HG03196 (cell line): ENCODE measurements at regions not wholly inside any gene's neighbourhood (a gene's known extent, or its start where the extent isn't known, plus 50 kb on each side); places are given as distances from the start of the nearest gene placed in this dataset.
"Not testable (repeated sequence)": the region's sequence is repeated elsewhere in the genome, so short reads cannot be mapped to it uniquely, and the experiment has no call there.

Experiments
- ATAC-seq: cut with Tn5 transposase; IDR thresholded peaks from one replicate; pipeline ENCODE4 v1.9.1; 2021; ENCODE audit not compliant: unreplicated experiment

DNA sequence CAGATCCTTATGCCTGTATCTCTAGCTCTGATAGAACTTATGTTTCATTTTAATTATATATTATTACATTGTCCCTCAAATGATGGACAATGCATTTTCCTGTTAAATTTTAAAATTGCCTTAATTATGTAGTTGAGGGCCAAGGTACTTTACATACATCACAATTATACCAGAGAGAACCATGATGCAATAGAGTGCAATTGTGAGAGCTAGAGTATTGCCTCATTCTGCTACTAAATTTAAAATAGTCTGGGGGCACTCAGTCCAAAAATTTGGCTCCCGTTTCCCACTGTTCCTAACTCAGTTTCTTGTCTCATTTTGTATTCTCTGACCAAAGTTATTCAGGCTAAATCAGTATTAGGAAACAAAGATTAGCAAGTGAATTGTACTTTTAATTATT is 378.5 kb upstream of the ZFP42 start:
- ATAC-seq = no peak

DNA sequence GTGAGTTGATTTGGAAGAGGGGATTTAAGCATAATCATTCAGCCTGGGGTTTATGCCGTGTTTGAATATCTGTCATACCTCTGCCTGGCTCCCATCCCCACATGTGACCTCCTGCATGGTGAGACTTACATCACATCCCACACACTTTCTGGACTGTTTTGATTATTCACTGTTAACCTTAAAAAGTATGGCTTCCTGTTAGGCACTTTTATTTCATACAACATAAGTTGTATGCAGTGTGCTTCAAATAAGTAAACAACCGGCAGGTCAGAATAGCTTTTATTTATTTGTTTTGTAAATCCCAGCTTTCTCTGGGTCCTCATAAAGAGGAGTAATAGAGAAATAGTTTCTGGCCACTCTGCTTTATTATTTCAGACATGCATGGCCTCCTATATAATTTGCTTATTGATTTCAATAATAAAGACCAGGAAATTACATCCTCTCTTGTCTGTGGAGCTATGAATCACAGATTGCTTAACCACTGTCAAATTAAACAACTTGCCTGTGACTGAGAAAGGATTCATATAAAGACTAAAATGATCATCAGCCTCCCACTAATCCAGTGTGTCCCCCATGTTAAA is 376.8 kb upstream of the ZFP42 start:
- no peak for ATAC-seq

DNA sequence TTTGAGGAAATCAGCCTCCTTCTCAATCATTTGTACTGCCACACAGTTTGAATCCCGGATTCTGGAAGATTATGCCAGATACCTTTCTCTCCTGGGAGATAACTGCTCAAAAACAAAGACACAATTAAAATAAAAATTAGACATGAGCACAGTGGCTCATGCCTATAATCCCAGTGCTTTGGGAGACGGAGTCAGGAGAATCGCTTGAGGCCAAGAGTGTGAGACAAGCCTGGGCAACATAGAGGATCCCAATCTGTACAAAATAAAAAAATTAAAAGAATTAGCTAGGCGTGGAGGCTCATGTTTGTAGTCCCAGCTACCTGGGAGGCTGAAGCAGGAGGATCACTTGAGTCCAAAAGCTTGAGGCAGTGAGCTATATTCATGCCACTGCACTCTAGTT is 376.3 kb upstream of the ZFP42 start:
- no peak for ATAC-seq

DNA sequence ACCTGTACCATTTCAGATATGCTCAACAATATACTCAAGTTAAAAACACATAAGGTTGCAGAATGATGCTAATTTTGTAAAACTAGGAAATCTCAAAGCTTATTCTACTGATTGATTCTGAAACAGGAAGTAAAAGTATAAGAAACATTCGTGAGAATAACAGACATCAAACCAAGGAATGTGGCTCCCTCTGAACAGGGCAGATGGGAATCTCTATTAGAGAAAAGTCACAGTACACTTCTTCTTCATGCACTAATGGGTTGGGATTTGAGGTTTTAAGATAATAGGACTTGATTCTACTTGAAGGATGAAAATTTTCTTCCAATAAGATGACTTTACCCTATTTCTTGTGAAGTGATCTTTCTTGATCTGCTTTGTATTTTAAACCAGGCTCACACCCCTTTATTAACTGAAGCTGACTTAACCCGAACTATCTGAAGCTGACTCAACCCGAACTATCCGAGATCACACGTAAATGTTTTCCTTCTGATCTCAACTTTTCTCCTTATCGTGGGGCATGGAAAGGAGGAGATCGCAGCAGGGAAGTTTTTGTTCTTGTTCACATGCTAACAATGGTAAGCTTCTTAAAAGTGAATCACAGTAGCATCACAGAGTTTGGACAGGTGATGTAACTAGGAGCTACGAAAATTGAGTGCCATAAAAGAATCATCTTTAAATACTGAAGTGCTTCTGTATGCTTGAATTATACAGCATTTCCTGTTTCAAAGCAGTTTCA is 363.1 kb upstream of the ZFP42 start:
- no peak for ATAC-seq

DNA sequence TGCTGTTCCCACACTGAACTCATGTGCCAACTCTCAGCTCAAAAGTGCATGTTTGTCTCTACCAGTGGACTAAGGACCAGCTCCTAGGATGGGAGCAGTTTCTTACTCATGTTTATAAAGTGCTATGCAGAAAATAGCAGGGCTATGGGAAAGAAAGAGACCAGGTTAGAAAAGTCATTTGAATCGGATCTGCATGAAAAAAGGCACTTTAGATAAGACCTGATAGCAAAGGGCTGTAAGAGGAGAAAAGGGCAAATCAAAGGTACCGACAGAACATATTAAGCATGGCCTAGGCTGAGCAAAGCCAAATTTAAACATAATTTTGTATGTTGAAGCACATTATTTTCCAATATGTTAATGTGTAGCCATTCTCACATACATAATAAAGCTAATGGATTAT is 362.3 kb upstream of the ZFP42 start:
- no peak for ATAC-seq

DNA sequence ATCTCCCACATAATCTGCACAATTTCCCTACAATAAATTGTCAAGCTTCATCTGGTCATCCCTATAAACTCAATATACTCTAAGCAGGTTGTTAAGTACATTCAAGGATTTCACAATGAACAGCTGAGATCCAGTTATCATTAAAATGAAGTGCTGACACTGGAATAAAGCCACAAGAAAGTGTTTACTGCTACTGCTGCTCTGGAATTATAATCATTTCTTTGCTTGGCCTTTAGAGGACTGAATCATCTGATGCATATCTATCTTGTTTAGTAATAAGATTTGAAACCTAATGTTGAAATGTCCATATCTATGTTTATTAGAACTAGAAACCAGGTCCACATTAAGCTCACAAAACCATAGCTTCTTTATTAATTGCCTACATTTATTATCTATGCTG is 338.6 kb upstream of the ZFP42 start:
- ATAC-seq = no peak

DNA sequence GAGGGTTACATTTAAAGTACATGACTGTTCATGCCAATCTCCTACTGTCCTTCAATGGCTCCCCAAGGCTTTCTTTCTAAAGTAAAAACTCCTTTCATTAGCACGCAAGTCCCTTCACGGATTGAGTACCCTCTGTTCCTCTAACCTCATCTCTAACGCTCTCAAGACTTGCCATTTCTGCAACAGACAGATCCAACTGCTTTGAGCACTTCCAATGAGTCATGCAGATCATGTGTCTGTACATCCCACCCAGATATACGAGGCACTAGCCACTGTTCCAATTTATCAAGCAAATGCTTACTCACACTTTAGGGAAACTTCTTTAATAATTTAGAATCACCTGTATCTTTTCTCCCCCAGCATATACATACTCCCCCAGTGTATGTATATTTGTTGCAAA is 332.5 kb upstream of the ZFP42 start:
- ATAC-seq = no peak

DNA sequence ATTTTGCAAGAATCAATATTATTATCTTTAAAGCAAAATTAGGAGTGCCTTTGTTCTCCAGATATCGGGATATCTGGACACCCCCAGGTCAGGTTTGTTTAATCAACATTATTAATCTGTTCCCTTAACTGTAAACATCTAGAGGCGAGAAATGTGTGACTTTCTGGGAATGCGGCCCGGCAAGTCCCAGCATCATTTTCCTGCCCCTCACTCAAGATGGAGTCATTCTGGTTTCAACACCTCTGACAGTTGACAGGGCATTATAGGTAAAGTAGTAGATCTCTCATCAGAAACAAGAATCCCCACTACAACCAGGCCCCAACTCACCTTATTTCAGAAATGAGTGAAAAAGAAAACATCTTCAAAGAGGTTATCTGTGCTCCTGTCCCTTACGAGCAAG is 331.6 kb upstream of the ZFP42 start:
- ATAC-seq = no peak

DNA sequence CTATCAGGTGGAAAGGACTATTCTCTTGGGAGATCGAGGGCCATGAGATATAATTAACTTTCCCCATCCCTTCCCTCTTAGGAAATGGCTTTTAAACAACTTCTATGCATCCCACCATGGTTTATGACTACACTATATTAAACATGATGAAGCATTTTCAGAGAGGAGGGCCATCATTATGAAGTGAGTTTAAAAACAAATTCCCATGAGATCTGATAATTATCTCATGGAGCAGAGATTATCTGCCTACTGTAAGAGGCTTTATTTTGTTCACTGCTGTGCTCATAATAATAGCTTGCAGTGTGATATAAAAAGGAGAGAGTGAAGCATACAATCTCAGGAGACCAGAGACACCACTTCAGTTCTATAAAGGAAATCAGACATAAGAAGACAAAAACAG is 330.5 kb upstream of the ZFP42 start:
- ATAC-seq = no peak

DNA sequence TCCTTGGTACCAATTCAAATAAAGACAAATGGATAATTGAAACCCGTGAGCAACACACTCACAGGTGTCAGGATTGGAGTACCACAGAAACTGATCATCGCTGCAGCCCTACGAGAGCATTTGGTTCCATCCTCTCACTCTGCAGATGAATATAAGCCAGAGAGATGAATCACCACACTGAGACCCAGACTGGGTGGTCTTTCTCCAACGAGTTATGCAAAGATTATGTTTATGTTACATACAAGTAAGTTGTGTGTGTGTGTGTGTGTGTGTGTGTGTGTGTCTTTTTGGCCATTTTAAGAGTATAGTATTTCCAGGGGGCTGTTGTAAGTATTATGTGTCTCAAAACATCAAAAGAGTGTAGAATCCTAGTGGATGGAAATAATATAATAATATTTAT is 329.5 kb upstream of the ZFP42 start:
- ATAC-seq = no peak

DNA sequence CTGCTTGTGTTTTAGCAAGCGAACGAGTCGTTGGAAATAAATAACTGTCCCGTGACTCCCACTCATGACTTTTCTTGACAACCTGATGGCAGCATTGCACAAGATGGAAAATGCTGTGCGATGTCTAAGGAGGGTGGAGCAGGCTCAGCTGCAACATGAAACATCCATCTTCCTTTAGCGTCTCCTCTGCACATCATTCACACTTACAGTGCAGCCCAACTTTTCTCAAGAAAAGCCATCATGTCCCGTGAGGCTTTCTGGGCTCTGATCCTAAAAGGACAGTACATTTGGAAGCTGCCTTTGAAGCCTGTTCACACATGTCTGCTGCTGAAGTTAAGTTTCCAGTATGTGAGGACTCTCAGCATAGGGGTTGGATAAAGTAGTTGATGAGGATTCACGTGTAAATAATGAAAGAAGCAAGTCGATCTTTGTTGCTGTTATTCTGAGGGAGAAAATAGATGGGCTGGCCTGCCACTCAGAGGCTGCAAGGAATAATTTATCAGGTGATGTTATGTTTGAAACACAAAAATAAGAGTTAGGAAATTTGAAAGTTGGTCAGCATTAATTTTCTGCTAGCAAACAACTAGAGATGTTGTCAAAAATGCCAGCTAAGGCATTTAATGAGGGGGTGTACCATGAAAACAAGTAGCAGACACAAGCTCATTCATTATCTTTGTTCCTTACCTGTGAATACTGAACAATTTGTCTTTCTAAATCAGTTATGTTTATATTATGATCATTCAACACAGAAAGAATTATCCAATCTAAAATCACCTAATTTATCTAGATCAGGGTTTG is 328.7 kb upstream of the ZFP42 start:
- ATAC-seq = no peak

DNA sequence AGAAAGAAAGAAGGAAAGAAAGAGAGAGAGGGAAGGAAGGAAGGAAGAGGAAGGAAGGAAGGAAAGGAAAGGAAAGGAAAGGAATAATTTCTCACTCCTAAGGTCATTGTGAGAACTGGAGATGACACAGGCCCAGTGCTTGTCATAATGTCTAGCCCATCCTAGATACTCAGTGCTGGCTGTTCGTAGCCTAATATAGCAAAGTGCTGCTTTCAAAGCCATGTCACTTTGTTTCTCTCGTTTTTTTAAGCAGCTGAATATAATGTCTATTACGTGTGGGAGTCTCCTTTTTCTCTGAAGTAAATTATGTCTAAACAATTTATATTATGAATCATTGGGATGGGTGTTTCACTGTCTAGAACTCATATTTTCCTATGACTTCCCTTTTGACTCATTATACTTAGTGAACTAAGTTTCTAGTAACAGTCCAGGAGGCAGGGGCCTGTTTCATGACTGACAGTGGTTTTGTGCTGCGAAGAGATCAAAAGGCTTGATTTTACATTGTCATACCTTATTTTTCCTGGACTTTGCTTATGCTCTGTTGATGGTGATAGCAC is 327.0 kb upstream of the ZFP42 start:
- no peak for ATAC-seq

DNA sequence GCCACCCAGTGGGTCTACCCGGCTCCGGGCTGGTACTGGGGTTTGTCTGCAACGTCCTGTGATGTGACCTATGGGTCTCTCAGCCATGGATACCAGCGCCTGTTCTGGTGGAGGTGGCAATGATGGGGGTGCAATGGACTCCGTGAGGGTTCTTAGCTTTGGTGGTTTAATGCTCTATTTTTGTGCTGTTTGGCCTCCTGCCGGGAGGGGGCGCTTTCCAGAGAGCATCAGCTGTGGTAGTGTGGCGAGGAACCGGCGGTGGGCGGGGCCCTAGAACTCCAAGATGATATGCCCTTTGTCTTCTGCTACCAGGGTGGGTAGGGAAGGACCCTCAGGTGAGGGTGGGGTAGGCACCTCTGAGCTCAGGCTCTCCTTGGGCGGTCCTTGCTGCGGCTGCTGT is 324.1 kb upstream of the ZFP42 start:
- ATAC-seq = not testable (repeated sequence)

DNA sequence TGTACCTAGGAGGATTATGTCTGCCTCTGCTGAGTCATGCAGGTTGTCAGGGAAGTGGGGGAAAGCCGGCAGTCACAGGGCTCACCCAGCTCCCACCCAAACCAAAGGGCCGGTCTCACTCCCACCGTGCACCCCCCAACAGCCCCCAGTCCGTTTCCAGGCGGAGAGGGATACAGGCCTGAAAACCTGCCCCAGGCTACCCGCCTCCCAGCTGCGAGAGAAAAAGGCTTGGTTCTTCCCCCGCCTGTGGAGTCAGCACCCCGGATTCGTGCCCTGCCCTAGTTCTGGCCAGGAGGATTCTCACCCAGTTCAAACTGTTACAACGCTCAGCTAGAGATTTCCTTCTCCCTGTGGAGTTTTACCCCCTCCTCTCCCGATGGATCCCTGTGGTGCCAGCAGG is 323.6 kb upstream of the ZFP42 start:
- not testable (repeated sequence) for ATAC-seq

DNA sequence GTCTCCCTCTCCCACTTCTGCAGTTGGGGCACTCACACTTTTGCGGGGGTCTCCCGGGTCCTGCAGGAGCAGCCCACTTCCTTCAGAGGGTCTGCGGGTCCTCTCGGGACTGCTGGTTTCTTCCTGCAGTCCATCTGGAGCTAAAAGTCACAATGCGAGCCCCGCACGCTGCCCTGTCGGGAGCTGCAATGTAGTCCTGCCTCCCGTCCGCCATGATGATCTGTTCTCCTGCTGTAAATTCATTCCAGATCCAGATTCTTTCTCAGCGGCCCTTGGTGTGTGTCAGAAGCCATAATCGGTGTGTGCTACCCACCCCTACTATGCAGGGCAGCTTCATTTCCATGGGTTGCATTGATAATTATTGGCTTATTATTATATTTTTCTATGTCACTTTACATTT is 323.0 kb upstream of the ZFP42 start:
- ATAC-seq = not testable (repeated sequence)

DNA sequence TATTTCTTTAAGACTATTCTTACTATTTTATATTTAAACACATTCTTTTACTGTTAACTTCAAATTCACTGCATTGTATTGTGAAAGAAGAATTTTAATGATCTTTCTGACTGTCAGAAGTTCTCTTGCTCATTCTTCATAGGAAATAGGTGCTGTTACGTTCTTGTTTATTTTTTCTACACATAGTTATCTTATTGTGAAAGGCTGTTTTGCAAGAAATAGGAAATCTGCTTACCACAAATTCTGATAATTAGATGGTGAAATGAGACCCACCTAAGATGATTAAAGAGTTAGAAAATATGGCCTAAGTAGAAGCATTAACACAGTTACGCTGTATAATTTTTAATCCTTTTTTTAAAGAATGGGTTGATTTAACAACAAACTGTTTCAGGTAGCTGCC is 316.1 kb upstream of the ZFP42 start:
- no peak for ATAC-seq

DNA sequence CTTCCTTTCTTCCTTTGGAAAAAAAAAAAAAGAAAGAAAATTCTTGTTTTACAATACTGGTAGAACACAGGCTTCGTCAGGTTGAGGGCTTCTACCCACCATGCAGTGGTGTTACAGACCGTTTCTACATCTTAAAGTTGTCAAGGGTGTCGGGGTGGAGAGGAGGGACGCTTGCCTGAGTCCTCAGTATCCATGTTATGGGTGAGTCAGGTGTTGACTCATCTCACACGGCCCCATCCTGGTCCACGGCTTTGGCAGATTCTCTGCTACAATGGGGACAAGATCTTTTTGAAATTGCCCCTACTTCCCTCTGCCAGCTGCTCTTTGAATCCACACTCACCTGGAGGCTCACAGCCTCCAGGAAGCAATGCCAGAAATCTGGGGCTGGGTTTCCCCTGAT is 310.3 kb upstream of the ZFP42 start:
- ATAC-seq = no peak

DNA sequence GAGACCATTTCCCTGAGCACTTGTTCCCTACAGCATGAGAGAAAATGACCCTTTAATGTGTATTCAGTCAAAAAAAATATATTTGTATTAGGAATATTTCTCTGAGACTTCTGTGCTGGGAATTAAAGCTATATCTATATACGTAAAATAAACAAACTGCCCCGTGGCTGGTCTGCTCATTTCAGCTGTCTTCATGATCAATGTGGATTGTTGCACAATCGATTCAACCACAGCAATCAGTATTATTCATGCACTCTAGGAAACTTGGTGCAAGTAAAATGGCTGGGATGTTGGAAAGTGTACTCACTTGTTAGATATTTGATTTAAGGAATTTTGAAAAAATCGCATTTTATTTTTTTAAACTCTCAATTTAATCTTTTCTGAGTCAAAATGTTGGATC is 307.9 kb upstream of the ZFP42 start:
- no peak for ATAC-seq

DNA sequence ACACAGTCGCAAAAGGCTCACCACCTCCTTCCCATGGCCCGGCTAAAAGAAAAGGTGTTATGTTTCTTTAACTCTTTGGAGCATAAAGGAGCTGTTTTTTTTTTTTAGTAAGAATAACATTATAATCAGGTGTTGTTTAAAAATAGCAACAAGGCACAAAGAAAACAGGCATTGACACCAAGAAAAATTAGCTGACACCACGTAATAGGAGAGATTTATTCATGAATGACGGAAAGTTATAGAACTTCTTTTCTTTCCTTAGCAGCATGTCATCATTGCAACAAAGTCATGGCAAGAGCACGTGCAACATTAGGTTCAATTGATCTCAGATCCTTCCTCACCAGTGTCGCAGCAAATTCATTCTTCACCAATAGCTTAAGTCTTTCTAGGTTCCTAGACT is 302.9 kb upstream of the ZFP42 start:
- no peak for ATAC-seq

DNA sequence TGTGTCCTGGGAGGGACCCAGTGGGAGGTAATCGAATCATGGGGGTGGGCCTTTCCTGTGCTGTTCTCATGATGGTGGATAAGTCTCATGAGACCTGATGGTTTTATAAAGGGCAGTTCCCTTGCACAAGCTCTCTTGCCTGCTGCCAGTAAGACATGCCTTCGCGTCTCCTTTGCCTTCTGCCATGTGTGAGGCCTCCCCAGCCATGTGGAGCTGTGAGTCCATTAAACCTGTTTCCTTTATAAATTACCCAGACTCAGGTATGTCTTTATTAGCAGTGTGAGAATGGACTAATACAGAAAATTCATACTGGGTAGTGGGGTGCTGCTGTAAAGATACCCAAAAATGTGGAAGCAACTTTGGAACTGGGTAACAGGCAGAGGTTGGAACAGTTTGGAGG is 300.0 kb upstream of the ZFP42 start:
- ATAC-seq = not testable (repeated sequence)

DNA sequence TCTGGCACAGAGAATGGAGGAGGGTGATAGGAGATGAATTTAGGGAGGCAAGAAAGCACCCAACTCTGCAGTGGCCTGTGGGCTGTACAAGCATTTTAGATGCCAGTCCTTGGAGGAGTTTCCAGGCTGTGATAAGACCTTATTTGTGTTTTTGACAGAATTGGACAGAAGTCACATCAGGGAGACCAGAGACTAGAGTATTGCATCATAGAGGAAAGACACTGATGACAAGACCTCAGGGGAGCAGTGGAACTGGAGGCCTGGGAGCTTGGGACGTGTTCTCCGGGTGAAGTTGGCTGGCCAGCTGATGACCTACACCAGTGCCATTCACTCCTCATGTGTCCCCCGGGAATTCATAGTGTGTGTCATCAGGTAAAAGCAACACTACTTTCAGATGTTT is 284.0 kb upstream of the ZFP42 start:
- no peak for ATAC-seq

DNA sequence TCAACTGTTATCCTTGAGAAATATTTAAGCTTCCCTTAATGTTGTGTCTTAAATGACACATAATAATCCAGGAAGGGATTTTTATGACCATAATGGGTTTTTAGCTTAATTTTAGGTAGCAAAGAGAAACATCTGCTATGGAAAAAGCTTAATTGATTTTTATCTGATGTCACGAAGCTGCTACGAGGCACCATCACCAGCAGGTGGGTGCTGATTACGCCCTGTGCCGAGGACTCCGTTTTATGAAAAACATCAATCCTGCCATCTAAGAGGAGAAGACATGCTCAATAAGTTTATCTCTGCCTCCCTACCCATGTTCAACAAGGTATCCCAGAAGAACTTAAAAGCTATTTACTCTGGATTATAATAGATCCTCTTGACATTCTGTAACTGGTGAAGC is 280.6 kb upstream of the ZFP42 start:
- ATAC-seq = no peak
